GM10266 (cell line): ENCODE measurements at regions not wholly inside any gene's neighbourhood (a gene's known extent, or its start where the extent isn't known, plus 50 kb on each side); places are given as distances from the start of the nearest gene placed in this dataset.

Experiments
- DNase-seq: peaks from one replicate; pipeline ENCODE4 v3.0.0; 2012; ENCODE audit errors: extremely low spot score
- TF ChIP-seq, protein P1 (sequence below): IDR thresholded peaks from 2 replicates; pipeline ENCODE4 v1.5.1; 2012; ENCODE audit warnings: mild to moderate bottlenecking, low read depth; ENCODE audit not compliant: control insufficient read depth, insufficient read depth; ENCODE audit errors: missing control alignments

DNA sequence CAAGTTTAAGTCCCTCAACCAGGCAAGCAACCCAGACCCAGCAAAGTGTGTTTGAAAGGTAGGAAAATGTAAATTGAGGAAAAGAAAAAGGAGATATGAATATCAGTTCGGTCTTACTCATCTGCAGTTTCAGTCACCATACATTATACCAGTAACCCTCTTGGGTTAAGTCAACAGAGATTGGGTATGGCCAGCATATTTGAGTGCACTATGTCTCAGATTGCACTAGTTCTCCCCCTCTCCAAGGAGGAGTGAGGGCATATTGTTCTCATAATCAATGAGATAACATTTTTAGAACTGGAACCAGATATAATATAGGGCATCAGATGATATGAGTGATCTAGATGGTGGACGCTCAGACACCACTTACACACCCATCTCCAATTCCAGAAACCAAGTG, 141.5 kb downstream of the COPS8 start:
- TF ChIP-seq, protein P1, sequence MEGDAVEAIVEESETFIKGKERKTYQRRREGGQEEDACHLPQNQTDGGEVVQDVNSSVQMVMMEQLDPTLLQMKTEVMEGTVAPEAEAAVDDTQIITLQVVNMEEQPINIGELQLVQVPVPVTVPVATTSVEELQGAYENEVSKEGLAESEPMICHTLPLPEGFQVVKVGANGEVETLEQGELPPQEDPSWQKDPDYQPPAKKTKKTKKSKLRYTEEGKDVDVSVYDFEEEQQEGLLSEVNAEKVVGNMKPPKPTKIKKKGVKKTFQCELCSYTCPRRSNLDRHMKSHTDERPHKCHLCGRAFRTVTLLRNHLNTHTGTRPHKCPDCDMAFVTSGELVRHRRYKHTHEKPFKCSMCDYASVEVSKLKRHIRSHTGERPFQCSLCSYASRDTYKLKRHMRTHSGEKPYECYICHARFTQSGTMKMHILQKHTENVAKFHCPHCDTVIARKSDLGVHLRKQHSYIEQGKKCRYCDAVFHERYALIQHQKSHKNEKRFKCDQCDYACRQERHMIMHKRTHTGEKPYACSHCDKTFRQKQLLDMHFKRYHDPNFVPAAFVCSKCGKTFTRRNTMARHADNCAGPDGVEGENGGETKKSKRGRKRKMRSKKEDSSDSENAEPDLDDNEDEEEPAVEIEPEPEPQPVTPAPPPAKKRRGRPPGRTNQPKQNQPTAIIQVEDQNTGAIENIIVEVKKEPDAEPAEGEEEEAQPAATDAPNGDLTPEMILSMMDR, result no peak
- DNase-seq, result no peak

DNA sequence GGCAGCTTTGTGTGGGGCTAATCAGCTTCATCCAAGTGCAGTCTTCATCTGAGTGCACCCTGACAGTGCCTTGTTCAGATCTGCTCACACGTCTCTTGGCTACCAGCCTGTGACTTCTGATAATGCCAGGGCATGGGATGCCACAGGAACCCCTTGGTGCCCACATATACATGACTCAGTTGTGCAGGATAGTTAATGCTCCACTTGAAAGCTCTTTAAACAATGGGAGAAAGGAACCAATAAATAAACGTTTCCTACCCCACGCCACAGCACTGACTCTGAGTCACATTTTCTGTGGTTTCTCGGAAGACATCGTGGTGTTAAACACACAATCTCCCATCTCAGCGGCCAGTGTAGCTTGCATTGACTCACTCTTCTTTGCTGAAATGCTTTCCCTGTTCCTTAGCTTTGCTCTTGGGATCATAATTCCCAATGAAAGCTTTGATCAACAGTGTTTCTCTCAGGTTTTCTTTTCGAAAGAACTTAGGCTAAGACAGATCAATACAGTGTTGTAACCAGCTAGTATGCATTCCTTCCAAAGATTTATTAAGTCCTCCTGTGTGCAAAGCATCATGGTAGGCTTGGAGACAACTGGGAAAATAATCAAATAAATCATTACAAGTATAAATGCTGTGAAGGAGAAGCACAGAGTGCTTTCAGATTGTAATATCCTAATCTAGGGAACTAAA, 142.0 kb downstream of the COPS8 start:
- no peak for DNase-seq
- TF ChIP-seq, protein P1, result no peak

DNA sequence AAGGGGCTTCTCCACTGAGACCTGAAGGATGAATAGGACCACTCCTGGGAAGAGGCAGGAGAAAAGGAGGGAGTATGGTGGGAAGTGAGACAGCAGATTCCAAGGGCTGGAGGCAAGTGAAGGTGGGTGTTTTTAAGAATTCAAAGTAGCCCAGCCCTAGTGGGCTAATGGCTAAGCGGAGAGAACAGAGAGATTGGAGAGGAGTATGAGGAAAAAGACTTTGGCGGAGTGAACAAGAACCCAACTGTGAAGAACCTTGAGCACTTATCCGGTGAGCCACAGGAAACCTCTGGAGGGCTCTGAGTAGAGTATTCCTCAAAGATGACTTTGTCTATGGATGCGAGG, 142.6 kb downstream of the COPS8 start:
- TF ChIP-seq, protein P1, result no peak
- no peak for DNase-seq

DNA sequence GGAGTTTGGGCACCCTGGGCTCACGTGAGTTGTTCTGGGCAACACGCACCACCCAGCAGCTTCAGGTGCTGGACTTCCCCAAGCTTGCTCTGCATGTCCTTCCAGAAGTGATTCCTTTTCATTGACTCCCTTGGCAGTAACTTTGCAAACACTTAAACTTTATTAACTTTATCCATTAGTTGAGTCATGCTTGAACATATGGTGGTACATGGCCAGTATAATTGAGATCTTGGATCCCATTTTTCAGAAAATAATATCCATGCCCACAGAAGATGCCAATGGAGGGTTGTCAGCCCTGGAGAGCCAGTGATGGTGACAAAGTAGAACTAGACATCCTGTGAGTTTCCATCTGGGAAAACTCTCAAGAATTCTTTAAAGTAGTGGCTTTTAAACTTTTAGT, 144.2 kb downstream of the COPS8 start:
- TF ChIP-seq, protein P1, result no peak
- DNase-seq, result no peak

DNA sequence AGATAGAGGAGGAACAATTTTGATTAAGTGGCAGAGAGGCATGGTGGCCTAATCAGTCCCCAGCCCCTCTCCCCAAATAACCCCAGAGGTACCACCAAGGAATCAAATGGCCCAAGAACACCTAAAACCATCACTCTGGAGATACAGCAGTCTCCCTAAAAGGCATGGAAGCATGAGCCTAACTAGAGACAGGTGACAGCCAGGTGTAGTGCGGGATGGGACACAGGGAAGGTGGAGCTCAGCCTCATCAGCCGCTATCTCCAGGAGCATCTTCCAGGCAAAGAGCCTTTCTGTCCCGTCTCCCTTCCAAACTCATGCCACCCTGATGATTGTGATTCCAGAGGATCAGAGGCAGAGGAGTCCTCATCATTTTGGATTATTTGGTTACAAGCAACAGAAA, 144.7 kb downstream of the COPS8 start:
- DNase-seq, result no peak
- TF ChIP-seq, protein P1, result no peak

DNA sequence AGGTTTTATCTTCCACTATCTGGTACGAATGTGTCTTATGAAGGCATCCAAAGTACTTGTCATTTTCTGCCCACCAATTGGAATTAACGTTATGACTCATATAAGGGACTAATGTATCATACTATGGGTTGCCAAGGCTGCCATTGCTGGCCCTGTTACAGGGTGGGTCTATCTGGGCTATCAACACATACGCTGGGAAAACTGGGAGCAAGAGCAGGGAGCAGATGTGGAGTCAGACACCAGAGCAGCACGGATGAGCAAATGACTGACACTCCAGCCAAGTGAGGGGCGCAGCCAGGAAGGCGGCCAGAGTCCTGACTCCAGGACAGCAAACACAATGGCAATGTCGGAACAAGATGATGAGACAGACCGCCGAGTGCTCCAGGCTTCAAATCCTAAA, 145.9 kb downstream of the COPS8 start:
- TF ChIP-seq, protein P1, result no peak
- DNase-seq, result no peak

DNA sequence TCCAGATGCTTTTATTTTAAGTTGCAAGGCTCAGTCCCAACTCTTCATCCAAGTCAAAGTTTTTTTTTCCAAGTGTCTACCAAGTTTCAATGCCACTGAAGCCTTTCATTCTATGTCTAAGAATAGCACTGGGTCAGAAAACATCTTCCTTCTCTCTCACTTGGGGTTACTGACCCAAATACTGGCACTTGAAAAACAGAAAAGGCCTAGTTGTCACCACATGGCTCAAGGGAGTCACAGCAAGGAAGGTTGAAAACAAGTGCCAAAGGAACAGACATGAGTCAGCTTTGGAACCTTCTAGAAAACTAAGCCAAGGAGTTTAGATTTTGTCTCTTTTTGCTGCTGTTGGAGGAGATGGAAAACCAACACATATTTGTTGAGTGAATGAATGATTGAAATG, 146.5 kb downstream of the COPS8 start:
- TF ChIP-seq, protein P1, result no peak
- no peak for DNase-seq
